ENCODE measurements at regions not wholly inside any gene's neighbourhood (a gene's known extent, or its start where the extent isn't known, plus 50 kb on each side); places are given as distances from the start of the nearest gene placed in this dataset.

DNA sequence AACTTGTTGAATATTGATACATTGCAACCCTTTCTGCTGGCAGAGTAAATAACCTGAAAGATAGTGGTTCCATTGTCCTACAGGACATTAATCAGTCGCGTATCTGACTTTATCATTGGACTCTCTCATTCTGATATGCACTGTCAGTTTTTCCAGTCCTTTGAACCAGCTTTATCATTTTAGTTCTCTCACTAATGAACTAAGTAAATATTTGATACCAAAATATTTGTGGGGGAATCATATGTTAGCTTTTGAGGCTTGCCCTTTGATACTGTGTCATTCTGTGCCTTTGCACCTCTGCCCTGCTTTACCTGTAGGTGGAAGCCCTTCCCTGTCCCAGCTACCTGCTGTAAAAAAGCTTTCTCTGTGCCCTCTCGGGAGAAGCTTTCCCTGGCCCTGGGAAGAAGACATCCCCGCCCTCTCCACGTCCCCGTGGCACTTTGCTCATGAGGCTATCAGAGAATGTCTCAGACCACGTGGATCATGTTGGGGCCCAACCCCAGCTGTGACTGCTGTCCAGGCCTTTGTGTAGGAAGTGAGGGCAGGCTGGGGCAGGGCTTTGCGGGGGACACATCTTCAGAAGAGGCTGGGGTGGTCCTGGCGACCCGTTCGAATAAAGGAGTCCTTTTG lies 117.8 kb upstream of the NXT1 start:
- H3K9me3 ChIP-seq (ENCODE audit: control extremely low read depth in 1 of 5, control insufficient read depth in 4 of 5, insufficient read depth in 2 of 5, low read depth in 1 of 5, low read length in 4 of 5), result peaks cover 0 to 12% (median 2%) of the 10 kb centered on the region in 5 experiments
- ChIA-PET CTCF (interaction anchor here (3.2 to 3.4 kb wide), 2 partner anchors 11 to 182 kb away, joined by 9 to 13 read pairs; no protein-coding TSS in a partner anchor), POLR2A (no interaction called here)
- H3K27ac ChIP-seq (ENCODE audit: insufficient read depth in 1 of 2, low read depth in 1 of 2, low read length in 2 of 2, poor library complexity in 1 of 2, severe bottlenecking in 2 of 2), result no peak overlapping the region
- 98% methylated on average over 11 of the region's 11 CpGs for WGBS (ENCODE audit: insufficient coverage)
- H3K4me1 ChIP-seq (ENCODE audit: control extremely low read depth in 1 of 4, control insufficient read depth in 4 of 4, insufficient read depth in 4 of 4, low read length in 3 of 4), result peaks cover 0 to 10% (median 6%) of the 10 kb centered on the region in 4 experiments
- H3K27me3 ChIP-seq (replicated peaks in 2 of 5; ENCODE audit: control insufficient read depth in 4 of 5, insufficient read depth in 5 of 5, low read length in 4 of 5), result peaks cover 0 to 4% (median 0%) of the 10 kb centered on the region in 5 experiments
- no peaks in the 10 kb centered on the region for H3K36me3 ChIP-seq (ENCODE audit: control insufficient read depth in 4 of 4, insufficient read depth in 4 of 4, low read length in 3 of 4)
- no peak overlapping the region for H3K4me3 ChIP-seq (ENCODE audit: control insufficient read depth in 1 of 7, extremely low read depth in 1 of 7, insufficient read depth in 4 of 7, low read depth in 2 of 7, low read length in 6 of 7)
- DNase-seq, result no peak

- CTCF ChIA-PET, result interaction anchor here (3.2 to 3.4 kb wide), 2 partner anchors 12 to 181 kb away, joined by 9 to 13 read pairs; no protein-coding TSS in a partner anchor
- Histone ChIP-seq H3K27me3 (replicated peaks in 2 of 5; ENCODE audit: control insufficient read depth in 4 of 5, insufficient read depth in 5 of 5, low read length in 4 of 5) (peaks cover 0 to 4% (median 0%) of the 10 kb centered on the region in 5 experiments), H3K9me3 (ENCODE audit: control extremely low read depth in 1 of 5, control insufficient read depth in 4 of 5, insufficient read depth in 2 of 5, low read depth in 1 of 5, low read length in 4 of 5) (peaks cover 0 to 12% (median 2%) of the 10 kb centered on the region in 5 experiments), H3K4me3 (ENCODE audit: control insufficient read depth in 1 of 7, extremely low read depth in 1 of 7, insufficient read depth in 4 of 7, low read depth in 2 of 7, low read length in 6 of 7) (no peak overlapping the region), H3K27ac (ENCODE audit: insufficient read depth in 1 of 2, low read depth in 1 of 2, low read length in 2 of 2, poor library complexity in 1 of 2, severe bottlenecking in 2 of 2) (no peak overlapping the region), H3K4me1 (ENCODE audit: control extremely low read depth in 1 of 4, control insufficient read depth in 4 of 4, insufficient read depth in 4 of 4, low read length in 3 of 4) (peaks cover 0 to 10% (median 6%) of the 10 kb centered on the region in 4 experiments), H3K36me3 (ENCODE audit: control insufficient read depth in 4 of 4, insufficient read depth in 4 of 4, low read length in 3 of 4) (no peaks in the 10 kb centered on the region)
- no peak for DNase-seq
- POLR2A ChIA-PET, result no interaction called here
- WGBS (ENCODE audit: insufficient coverage), result 90% methylated on average over 3 of the region's 4 CpGs
These were observed 118.4 kb upstream of the NXT1 start for GRCh38 chr20:23232219-23232581.

GRCh38 chr20:23231561-23232218 lies 118.9 kb upstream of the NXT1 start:
- WGBS (ENCODE audit: insufficient coverage), result 93% methylated on average over 5 of the region's 6 CpGs
- peaks cover 0 to 12% (median 2%) of the 10 kb centered on the region in 5 experiments for H3K9me3 ChIP-seq (ENCODE audit: control extremely low read depth in 1 of 5, control insufficient read depth in 4 of 5, insufficient read depth in 2 of 5, low read depth in 1 of 5, low read length in 4 of 5)
- DNase-seq, result no peak
- ChIA-PET CTCF (interaction anchor here (0.8 to 3.2 kb wide), 5 partner anchors 9 to 541 kb away, joined by 3 to 9 read pairs (median 3); no protein-coding TSS in a partner anchor), POLR2A (no interaction called here)
- no peaks in the 10 kb centered on the region for H3K36me3 ChIP-seq (ENCODE audit: control insufficient read depth in 4 of 4, insufficient read depth in 4 of 4, low read length in 3 of 4)
- peaks cover 0 to 10% (median 6%) of the 10 kb centered on the region in 4 experiments for H3K4me1 ChIP-seq (ENCODE audit: control extremely low read depth in 1 of 4, control insufficient read depth in 4 of 4, insufficient read depth in 4 of 4, low read length in 3 of 4)
- no peak overlapping the region for H3K27ac ChIP-seq (ENCODE audit: insufficient read depth in 1 of 2, low read depth in 1 of 2, low read length in 2 of 2, poor library complexity in 1 of 2, severe bottlenecking in 2 of 2)
- H3K4me3 ChIP-seq (ENCODE audit: control insufficient read depth in 1 of 7, extremely low read depth in 1 of 7, insufficient read depth in 4 of 7, low read depth in 2 of 7, low read length in 6 of 7), result no peak overlapping the region
- peaks cover 0 to 4% (median 0%) of the 10 kb centered on the region in 5 experiments for H3K27me3 ChIP-seq (replicated peaks in 2 of 5; ENCODE audit: control insufficient read depth in 4 of 5, insufficient read depth in 5 of 5, low read length in 4 of 5)

- ChIA-PET CTCF (interaction anchor here (0.8 to 3.2 kb wide), 5 partner anchors 9 to 540 kb away, joined by 3 to 9 read pairs (median 3); no protein-coding TSS in a partner anchor), POLR2A (no interaction called here)
- H3K4me1 ChIP-seq (ENCODE audit: control extremely low read depth in 1 of 4, control insufficient read depth in 4 of 4, insufficient read depth in 4 of 4, low read length in 3 of 4), result peaks cover 0 to 10% (median 6%) of the 10 kb centered on the region in 4 experiments
- H3K36me3 ChIP-seq (ENCODE audit: control insufficient read depth in 4 of 4, insufficient read depth in 4 of 4, low read length in 3 of 4), result no peaks in the 10 kb centered on the region
- peaks cover 0 to 12% (median 2%) of the 10 kb centered on the region in 5 experiments for H3K9me3 ChIP-seq (ENCODE audit: control extremely low read depth in 1 of 5, control insufficient read depth in 4 of 5, insufficient read depth in 2 of 5, low read depth in 1 of 5, low read length in 4 of 5)
- DNase-seq, result peak in 1 of 3 donors; percentile 9
- no peak overlapping the region for H3K27ac ChIP-seq (ENCODE audit: insufficient read depth in 1 of 2, low read depth in 1 of 2, low read length in 2 of 2, poor library complexity in 1 of 2, severe bottlenecking in 2 of 2)
- H3K27me3 ChIP-seq (replicated peaks in 2 of 5; ENCODE audit: control insufficient read depth in 4 of 5, insufficient read depth in 5 of 5, low read length in 4 of 5), result peaks cover 0 to 4% (median 0%) of the 10 kb centered on the region in 5 experiments
- no peak overlapping the region for H3K4me3 ChIP-seq (ENCODE audit: control insufficient read depth in 1 of 7, extremely low read depth in 1 of 7, insufficient read depth in 4 of 7, low read depth in 2 of 7, low read length in 6 of 7)
- WGBS (ENCODE audit: insufficient coverage), result 52% methylated on average over 16 of the region's 16 CpGs
These were observed 119.7 kb upstream of the NXT1 start for GRCh38 chr20:23230766-23231385.

DNA sequence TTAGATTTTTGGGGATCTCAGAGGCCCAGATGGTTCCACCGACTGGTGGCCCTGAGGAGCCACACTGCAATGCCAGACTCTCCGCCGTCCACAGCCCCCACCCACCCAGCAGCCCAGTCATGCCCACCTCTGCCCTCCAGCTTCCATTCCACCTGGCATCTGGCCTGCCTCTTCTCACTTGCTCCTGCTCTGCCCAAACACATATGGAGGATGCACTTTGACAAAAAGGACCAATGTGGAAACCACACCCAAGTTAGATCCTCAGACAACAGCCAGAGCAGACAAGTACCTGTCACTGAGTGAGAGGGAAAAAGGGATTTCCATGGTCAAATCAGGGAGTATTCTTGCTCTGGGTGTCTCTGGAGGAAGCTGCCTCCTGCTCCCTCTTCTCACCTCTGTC lies 120.6 kb upstream of the NXT1 start:
- Histone ChIP-seq H3K4me1 (ENCODE audit: control extremely low read depth in 1 of 4, control insufficient read depth in 4 of 4, insufficient read depth in 4 of 4, low read length in 3 of 4) (peaks cover 0 to 10% (median 7%) of the 10 kb centered on the region in 4 experiments), H3K27me3 (replicated peaks in 2 of 5; ENCODE audit: control insufficient read depth in 4 of 5, insufficient read depth in 5 of 5, low read length in 4 of 5) (peaks cover 0 to 4% (median 0%) of the 10 kb centered on the region in 5 experiments), H3K36me3 (ENCODE audit: control insufficient read depth in 4 of 4, insufficient read depth in 4 of 4, low read length in 3 of 4) (no peaks in the 10 kb centered on the region), H3K27ac (ENCODE audit: insufficient read depth in 1 of 2, low read depth in 1 of 2, low read length in 2 of 2, poor library complexity in 1 of 2, severe bottlenecking in 2 of 2) (no peak overlapping the region), H3K4me3 (ENCODE audit: control insufficient read depth in 1 of 7, extremely low read depth in 1 of 7, insufficient read depth in 4 of 7, low read depth in 2 of 7, low read length in 6 of 7) (no peak overlapping the region), H3K9me3 (ENCODE audit: control extremely low read depth in 1 of 5, control insufficient read depth in 4 of 5, insufficient read depth in 2 of 5, low read depth in 1 of 5, low read length in 4 of 5) (peaks cover 0 to 8% (median 2%) of the 10 kb centered on the region in 5 experiments)
- POLR2A ChIA-PET, result no interaction called here
- no peak for DNase-seq
- no CpG with 5 or more reads among the region's 3 CpGs for whole genome bisulfite sequencing (ENCODE audit: insufficient coverage)
- CTCF ChIA-PET, result no interaction called here

- H3K36me3 ChIP-seq (ENCODE audit: control insufficient read depth in 4 of 4, insufficient read depth in 4 of 4, low read length in 3 of 4), result no peaks in the 10 kb centered on the region
- no peak for DNase-seq
- H3K9me3 ChIP-seq (ENCODE audit: control extremely low read depth in 1 of 5, control insufficient read depth in 4 of 5, insufficient read depth in 2 of 5, low read depth in 1 of 5, low read length in 4 of 5), result peaks cover 0 to 10% (median 2%) of the 10 kb centered on the region in 5 experiments
- no peak overlapping the region for H3K27ac ChIP-seq (ENCODE audit: insufficient read depth in 1 of 2, low read depth in 1 of 2, low read length in 2 of 2, poor library complexity in 1 of 2, severe bottlenecking in 2 of 2)
- H3K27me3 ChIP-seq (replicated peaks in 2 of 5; ENCODE audit: control insufficient read depth in 4 of 5, insufficient read depth in 5 of 5, low read length in 4 of 5), result peaks cover 0 to 4% (median 0%) of the 10 kb centered on the region in 5 experiments
- no peak overlapping the region for H3K4me3 ChIP-seq (ENCODE audit: control insufficient read depth in 1 of 7, extremely low read depth in 1 of 7, insufficient read depth in 4 of 7, low read depth in 2 of 7, low read length in 6 of 7)
- CTCF ChIA-PET, result no interaction called here
- peaks cover 0 to 13% (median 8%) of the 10 kb centered on the region in 4 experiments for H3K4me1 ChIP-seq (ENCODE audit: control extremely low read depth in 1 of 4, control insufficient read depth in 4 of 4, insufficient read depth in 4 of 4, low read length in 3 of 4)
- POLR2A ChIA-PET, result no interaction called here
- 100% methylated on average over 1 of the region's 3 CpGs for WGBS (ENCODE audit: insufficient coverage)
These were observed 121.7 kb upstream of the NXT1 start for GRCh38 chr20:23228912-23229311.

Measured in common myeloid progenitor, CD34-positive (primary cell).